Lower leg skin (tissue), 4 donors: ENCODE measurements at regions not wholly inside any gene's neighbourhood (a gene's known extent, or its start where the extent isn't known, plus 50 kb on each side); places are given as distances from the start of the nearest gene placed in this dataset.

Source experiments
- DNase-seq, 2 donors: peaks; one replicate each; pipeline ENCODE4 v3.0.0-alpha.2; 2019; ENCODE audit warnings: low spot score in 2 of 2
- H3K4me3 ChIP-seq: fragments of 200-600 bp; sonication (generic); 2 replicates; pipeline ENCODE4 v1.5.1; 2017; ENCODE audit warnings: mild to moderate bottlenecking, low read depth; ENCODE audit not compliant: poor library complexity, severe bottlenecking
- CTCF ChIP-seq, 3 donors: fragments of 450-650 bp; IDR thresholded peaks; one replicate each; pipeline ENCODE4 v1.5.1; 2016; ENCODE audit warnings: antibody characterized with exemption in 3 of 3, mild to moderate bottlenecking in 3 of 3, moderate library complexity in 2 of 3
- POLR2A ChIP-seq, 2 donors: fragments of 450-650 bp; IDR thresholded peaks; one replicate each; pipeline ENCODE4 v1.6.1; 2016 to 2017; ENCODE audit warnings: antibody characterized with exemption in 2 of 2, mild to moderate bottlenecking in 1 of 2, moderate library complexity in 1 of 2
- WGBS, 2 donors: methylation state at CpG; one replicate each; pipeline ENCODE4 v1.1.5; 2018; 5-methylcytosine and 5-hydroxymethylcytosine counted together
- intact Hi-C: fragments of 100-400 bp; cut with DNase I; formaldehyde crosslinking; loops from one replicate; pipeline ENCODE4 v1.15.0; 2023; ENCODE audit warnings: low total_unique reads

- intact Hi-C loops = no loop called here
- H3K4me3 ChIP-seq = no peak overlapping the region
- DNase-seq = no peak
- no peak for TF ChIP-seq POLR2A (IDR thresholded peaks at IDR 0.05)
- no peak for TF ChIP-seq CTCF (IDR thresholded peaks at IDR 0.05)
- WGBS, 2 donors = 41 to 46% methylated on average over 1 of the region's 1 CpG
These were observed 164.2 kb upstream of the ARG1 start for GRCh38 chr6:131408811-131409210.

GRCh38 chr6:131410785-131411184, 162.2 kb upstream of the ARG1 start:
- TF ChIP-seq POLR2A (IDR thresholded peaks at IDR 0.05) (no peak), CTCF (IDR thresholded peaks at IDR 0.05) (no peak)
- H3K4me3 ChIP-seq = no peak overlapping the region
- WGBS, 2 donors = 56 to 58% methylated on average over 1 of the region's 1 CpG
- no peak for DNase-seq
- intact Hi-C loops = no loop called here

GRCh38 chr6:131412960-131413830, 159.8 kb upstream of the ARG1 start:
- intact Hi-C loops = no loop called here
- H3K4me3 ChIP-seq = no peak overlapping the region
- TF ChIP-seq POLR2A (IDR thresholded peaks at IDR 0.05) = no peak
- no peak for TF ChIP-seq CTCF (IDR thresholded peaks at IDR 0.05)
- WGBS, 2 donors = 74 to 80% methylated on average over 7 of the region's 7 CpGs
- DNase-seq = no peak

GRCh38 chr6:131413831-131414191, 159.2 kb upstream of the ARG1 start:
- intact Hi-C loops = no loop called here
- no peak for TF ChIP-seq POLR2A (IDR thresholded peaks at IDR 0.05)
- TF ChIP-seq CTCF (IDR thresholded peaks at IDR 0.05) = no peak
- no peak overlapping the region for H3K4me3 ChIP-seq
- no peak for DNase-seq
- WGBS, 2 donors = 79 to 82% methylated on average over 2 of the region's 2 CpGs

- WGBS, 2 donors = 81 to 85% methylated on average over 7 of the region's 7 CpGs
- DNase-seq = no peak
- intact Hi-C loops = no loop called here
- TF ChIP-seq CTCF (IDR thresholded peaks at IDR 0.05) (no peak), POLR2A (IDR thresholded peaks at IDR 0.05) (no peak)
- no peak overlapping the region for H3K4me3 ChIP-seq
These were observed 158.1 kb upstream of the ARG1 start for GRCh38 chr6:131414956-131415355.

GRCh38 chr6:131418441-131418840, 154.6 kb upstream of the ARG1 start:
- no peak for DNase-seq
- H3K4me3 ChIP-seq = no peak overlapping the region
- WGBS, 2 donors = 54 to 64% methylated on average over 5 of the region's 5 CpGs
- intact Hi-C loops = no loop called here
- no peak for TF ChIP-seq CTCF (IDR thresholded peaks at IDR 0.05)
- TF ChIP-seq POLR2A (IDR thresholded peaks at IDR 0.05) = no peak
